ENCODE measurements at regions not wholly inside any gene's neighbourhood (a gene's known extent, or its start where the extent isn't known, plus 50 kb on each side); places are given as distances from the start of the nearest gene placed in this dataset.

DNA sequence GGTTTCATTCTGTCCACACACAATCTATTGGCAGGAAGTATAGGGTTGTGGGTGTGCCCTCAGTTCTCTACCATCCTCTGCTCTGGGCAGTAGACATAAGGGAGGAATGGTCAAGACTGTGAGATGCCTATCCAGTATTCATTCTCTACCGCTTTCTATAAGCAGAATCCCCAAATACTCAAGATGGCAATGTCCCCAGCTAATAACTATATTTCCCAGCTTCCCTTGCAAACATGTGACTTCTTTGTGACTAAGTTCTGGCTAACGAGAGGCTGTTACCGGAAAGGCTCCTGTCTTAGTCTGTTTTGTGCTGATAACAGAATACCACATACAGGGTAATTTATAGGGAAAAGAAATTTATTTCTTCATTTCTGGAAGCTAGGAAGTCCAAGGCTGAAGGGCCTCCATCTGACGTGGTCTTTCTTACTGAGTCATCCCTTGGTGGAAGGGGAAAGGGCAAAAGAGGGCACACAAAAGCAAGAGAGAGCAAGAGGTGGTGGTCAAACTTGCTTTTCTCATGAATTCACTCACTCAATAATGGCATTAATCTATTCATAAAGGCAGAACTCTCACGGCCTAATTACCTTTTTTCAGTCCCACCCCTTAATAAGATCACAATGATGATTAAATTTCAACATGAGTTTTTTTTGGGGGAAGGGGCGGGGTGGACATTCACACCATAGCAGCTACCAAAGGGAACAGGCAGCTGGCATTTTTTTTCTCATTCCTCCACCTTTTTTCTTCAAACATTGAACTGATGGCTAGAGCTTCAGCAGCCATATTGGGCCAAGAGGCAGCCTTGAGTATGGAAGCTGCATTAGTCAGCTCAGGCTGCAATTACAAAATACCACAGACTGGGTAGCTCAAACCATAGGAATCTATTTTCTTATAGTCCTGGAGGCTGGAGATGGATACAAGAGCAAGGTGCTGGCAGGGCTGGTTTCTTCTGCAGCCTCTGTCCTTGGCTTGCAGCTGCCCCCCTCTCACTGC, 109.7 kb upstream of the OR9Q1 start:
- Histone ChIP-seq H3K9me3 (ENCODE audit: control insufficient read depth, low read depth, low read length) (no peaks in the 10 kb centered on the region), H3K4me1 (ENCODE audit: control insufficient read depth, insufficient read depth, low read length) (no peaks in the 10 kb centered on the region), H3K27ac (ENCODE audit: low read length) (no peak overlapping the region), H3K36me3 (ENCODE audit: control insufficient read depth, insufficient read depth, low read length) (no peaks in the 10 kb centered on the region), H3K4me3 (ENCODE audit: low read length) (no peak overlapping the region), H3K27me3 (ENCODE audit: control insufficient read depth, insufficient read depth, low read length) (no peaks in the 10 kb centered on the region)
- no peak for DNase-seq
- 100% methylated on average over 1 of the region's 6 CpGs for WGBS (ENCODE audit: insufficient coverage, low lambda C conversion rate)

- DNase-seq = no peak
- H3K4me3 ChIP-seq (ENCODE audit: low read length) = no peak overlapping the region
- H3K36me3 ChIP-seq (ENCODE audit: control insufficient read depth, insufficient read depth, low read length) = no peaks in the 10 kb centered on the region
- H3K9me3 ChIP-seq (ENCODE audit: control insufficient read depth, low read depth, low read length) = no peaks in the 10 kb centered on the region
- no peaks in the 10 kb centered on the region for H3K4me1 ChIP-seq (ENCODE audit: control insufficient read depth, insufficient read depth, low read length)
- no peak overlapping the region for H3K27ac ChIP-seq (ENCODE audit: low read length)
- H3K27me3 ChIP-seq (ENCODE audit: control insufficient read depth, insufficient read depth, low read length) = no peaks in the 10 kb centered on the region
- WGBS (ENCODE audit: insufficient coverage, low lambda C conversion rate) = no CpG with 5 or more reads among the region's 5 CpGs
Observed at GRCh38 chr11:57917632-57918031, 106.0 kb upstream of the OR9Q1 start.

GRCh38 chr11:57920971-57921370, 102.7 kb upstream of the OR9Q1 start:
- no CpG with 5 or more reads among the region's 5 CpGs for WGBS (ENCODE audit: insufficient coverage, low lambda C conversion rate)
- H3K4me1 ChIP-seq (ENCODE audit: control insufficient read depth, insufficient read depth, low read length) = no peaks in the 10 kb centered on the region
- DNase-seq = no peak

GRCh38 chr11:57932105-57932504, 91.6 kb upstream of the OR9Q1 start:
- DNase-seq = no peak
- no CpG with 5 or more reads among the region's 2 CpGs for WGBS (ENCODE audit: insufficient coverage, low lambda C conversion rate)
- Histone ChIP-seq H3K4me1 (ENCODE audit: control insufficient read depth, insufficient read depth, low read length) (no peaks in the 10 kb centered on the region), H3K27me3 (ENCODE audit: control insufficient read depth, insufficient read depth, low read length) (no peaks in the 10 kb centered on the region), H3K9me3 (ENCODE audit: control insufficient read depth, low read depth, low read length) (no peaks in the 10 kb centered on the region), H3K27ac (ENCODE audit: low read length) (no peak overlapping the region), H3K36me3 (ENCODE audit: control insufficient read depth, insufficient read depth, low read length) (no peaks in the 10 kb centered on the region), H3K4me3 (ENCODE audit: low read length) (no peak overlapping the region)

More at GRCh38 chr11:57920971-57921370, 102.7 kb upstream of the OR9Q1 start:
- Histone ChIP-seq H3K27me3 (ENCODE audit: control insufficient read depth, insufficient read depth, low read length) (no peaks in the 10 kb centered on the region), H3K27ac (ENCODE audit: low read length) (no peak overlapping the region), H3K4me3 (ENCODE audit: low read length) (no peak overlapping the region), H3K36me3 (ENCODE audit: control insufficient read depth, insufficient read depth, low read length) (no peaks in the 10 kb centered on the region), H3K9me3 (ENCODE audit: control insufficient read depth, low read depth, low read length) (no peaks in the 10 kb centered on the region)

GRCh38 chr11:57935402-57936049, 88.2 kb upstream of the OR9Q1 start:
- WGBS (ENCODE audit: insufficient coverage, low lambda C conversion rate) = 100% methylated on average over 2 of the region's 4 CpGs
- H3K9me3 ChIP-seq (ENCODE audit: control insufficient read depth, low read depth, low read length) = no peaks in the 10 kb centered on the region
- DNase-seq = no peak
- H3K36me3 ChIP-seq (ENCODE audit: control insufficient read depth, insufficient read depth, low read length) = no peaks in the 10 kb centered on the region
- no peak overlapping the region for H3K4me3 ChIP-seq (ENCODE audit: low read length)
- H3K27me3 ChIP-seq (ENCODE audit: control insufficient read depth, insufficient read depth, low read length) = no peaks in the 10 kb centered on the region
- H3K27ac ChIP-seq (ENCODE audit: low read length) = no peak overlapping the region
- no peaks in the 10 kb centered on the region for H3K4me1 ChIP-seq (ENCODE audit: control insufficient read depth, insufficient read depth, low read length)

DNA sequence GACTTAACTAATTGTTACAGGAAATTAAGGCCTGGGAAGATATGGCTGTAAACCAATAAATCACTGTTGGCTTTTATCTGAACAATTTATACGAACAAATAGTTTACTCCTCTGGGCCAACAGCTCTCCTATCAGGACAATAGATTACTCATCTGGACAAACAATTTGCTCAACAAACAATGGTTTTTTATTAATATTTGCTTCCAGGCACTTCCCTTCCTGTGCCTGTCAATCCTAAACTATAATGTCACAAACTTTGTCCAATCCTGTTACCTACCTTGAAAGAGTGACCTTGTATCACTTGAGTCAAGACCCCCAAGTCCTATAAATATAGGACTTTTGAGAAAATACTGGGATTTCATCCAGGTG, 87.6 kb upstream of the OR9Q1 start:
- peak in 1 of 2 donors; percentile 5 for DNase-seq

GRCh38 chr11:57937431-57937830, 86.2 kb upstream of the OR9Q1 start:
- Histone ChIP-seq H3K4me3 (ENCODE audit: low read length) (no peak overlapping the region), H3K27ac (ENCODE audit: low read length) (no peak overlapping the region), H3K27me3 (ENCODE audit: control insufficient read depth, insufficient read depth, low read length) (no peaks in the 10 kb centered on the region), H3K36me3 (ENCODE audit: control insufficient read depth, insufficient read depth, low read length) (no peaks in the 10 kb centered on the region), H3K4me1 (ENCODE audit: control insufficient read depth, insufficient read depth, low read length) (no peaks in the 10 kb centered on the region), H3K9me3 (ENCODE audit: control insufficient read depth, low read depth, low read length) (no peaks in the 10 kb centered on the region)
- DNase-seq = no peak
- WGBS (ENCODE audit: insufficient coverage, low lambda C conversion rate) = no CpG with 5 or more reads among the region's 3 CpGs

More for the DNA sequence above, 87.6 kb upstream of the OR9Q1 start:
- Histone ChIP-seq H3K27me3 (ENCODE audit: control insufficient read depth, insufficient read depth, low read length) (no peaks in the 10 kb centered on the region), H3K4me1 (ENCODE audit: control insufficient read depth, insufficient read depth, low read length) (no peaks in the 10 kb centered on the region), H3K36me3 (ENCODE audit: control insufficient read depth, insufficient read depth, low read length) (no peaks in the 10 kb centered on the region), H3K27ac (ENCODE audit: low read length) (no peak overlapping the region), H3K9me3 (ENCODE audit: control insufficient read depth, low read depth, low read length) (no peaks in the 10 kb centered on the region), H3K4me3 (ENCODE audit: low read length) (no peak overlapping the region)
- WGBS (ENCODE audit: insufficient coverage, low lambda C conversion rate) = 0% methylated on average over 1 of the region's 1 CpG

- Histone ChIP-seq H3K9me3 (ENCODE audit: control insufficient read depth, low read depth, low read length) (no peaks in the 10 kb centered on the region), H3K27me3 (ENCODE audit: control insufficient read depth, insufficient read depth, low read length) (no peaks in the 10 kb centered on the region), H3K36me3 (ENCODE audit: control insufficient read depth, insufficient read depth, low read length) (no peaks in the 10 kb centered on the region), H3K4me1 (ENCODE audit: control insufficient read depth, insufficient read depth, low read length) (no peaks in the 10 kb centered on the region), H3K4me3 (ENCODE audit: low read length) (no peak overlapping the region), H3K27ac (ENCODE audit: low read length) (no peak overlapping the region)
- 43% methylated on average over 1 of the region's 3 CpGs for WGBS (ENCODE audit: insufficient coverage, low lambda C conversion rate)
- no peak for DNase-seq
Observed at GRCh38 chr11:57938351-57938750, 85.3 kb upstream of the OR9Q1 start.

DNA sequence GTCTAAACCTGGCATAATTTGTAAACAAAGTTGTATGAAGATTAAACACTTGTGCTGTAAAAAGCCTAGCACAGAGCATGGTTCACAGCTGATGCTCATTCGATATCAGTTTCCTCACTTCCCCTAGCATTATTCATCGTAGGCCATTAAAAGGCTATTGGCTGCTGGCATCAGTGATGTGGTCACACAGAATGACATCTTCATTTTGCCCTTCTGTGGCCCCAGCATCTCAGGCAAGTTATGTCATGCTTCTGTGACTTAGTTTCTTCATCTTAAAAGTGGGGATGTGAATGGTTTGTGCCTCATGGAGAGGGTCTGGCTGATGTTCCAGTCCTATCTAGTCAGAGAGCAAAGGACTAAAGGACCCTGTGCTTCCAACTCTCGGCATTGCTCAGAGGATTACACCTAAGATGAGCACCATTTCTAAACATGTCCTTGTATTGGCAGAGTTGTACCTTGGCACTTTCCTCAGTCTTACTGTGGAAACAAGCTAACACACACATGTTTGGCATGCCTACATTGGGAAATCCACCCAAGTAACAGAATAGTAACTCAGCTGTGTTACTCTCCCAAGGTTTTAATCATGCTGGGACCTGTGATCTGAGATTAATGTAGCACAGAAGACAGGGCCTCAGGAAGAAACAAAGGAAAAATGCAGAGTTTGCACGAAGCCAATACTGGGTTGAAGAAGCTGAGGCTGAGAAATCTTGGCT, 83.5 kb upstream of the OR9Q1 start:
- no peaks in the 10 kb centered on the region for H3K4me1 ChIP-seq (ENCODE audit: control insufficient read depth, insufficient read depth, low read length)
- H3K4me3 ChIP-seq (ENCODE audit: low read length) = no peak overlapping the region
- 100% methylated on average over 1 of the region's 4 CpGs for WGBS (ENCODE audit: insufficient coverage, low lambda C conversion rate)
- H3K9me3 ChIP-seq (ENCODE audit: control insufficient read depth, low read depth, low read length) = peaks cover 4% of the 10 kb centered on the region
- no peaks in the 10 kb centered on the region for H3K27me3 ChIP-seq (ENCODE audit: control insufficient read depth, insufficient read depth, low read length)
- DNase-seq = no peak
- no peak overlapping the region for H3K27ac ChIP-seq (ENCODE audit: low read length)
- H3K36me3 ChIP-seq (ENCODE audit: control insufficient read depth, insufficient read depth, low read length) = no peaks in the 10 kb centered on the region

GRCh38 chr11:57941875-57942274, 81.8 kb upstream of the OR9Q1 start:
- Histone ChIP-seq H3K9me3 (ENCODE audit: control insufficient read depth, low read depth, low read length) (peaks cover 4% of the 10 kb centered on the region), H3K4me1 (ENCODE audit: control insufficient read depth, insufficient read depth, low read length) (no peaks in the 10 kb centered on the region), H3K27ac (ENCODE audit: low read length) (no peak overlapping the region), H3K27me3 (ENCODE audit: control insufficient read depth, insufficient read depth, low read length) (no peaks in the 10 kb centered on the region), H3K36me3 (ENCODE audit: control insufficient read depth, insufficient read depth, low read length) (no peaks in the 10 kb centered on the region), H3K4me3 (ENCODE audit: low read length) (no peak overlapping the region)
- DNase-seq = no peak
- no CpG with 5 or more reads among the region's 3 CpGs for WGBS (ENCODE audit: insufficient coverage, low lambda C conversion rate)

All from large intestine (tissue), 3 donors.